ENCODE measurements at regions not wholly inside any gene's neighbourhood (a gene's known extent, or its start where the extent isn't known, plus 50 kb on each side); places are given as distances from the start of the nearest gene placed in this dataset.

GRCh38 chr5:105993027-105993426 lies 1677.7 kb downstream of the EFNA5 start:
- TF ChIP-seq EZH2 (IDR thresholded peaks at IDR 0.05; ENCODE audit: borderline replicate concordance, low read depth, low read length, poor library complexity, severe bottlenecking): no peak
- TF ChIP-seq CTCF (conservative IDR thresholded peaks at IDR 0.05; ENCODE audit: low read depth, low read length): no peak

Measured in A673 (cell line).